ENCODE measurements at regions not wholly inside any gene's neighbourhood (a gene's known extent, or its start where the extent isn't known, plus 50 kb on each side); places are given as distances from the start of the nearest gene placed in this dataset.

DNA sequence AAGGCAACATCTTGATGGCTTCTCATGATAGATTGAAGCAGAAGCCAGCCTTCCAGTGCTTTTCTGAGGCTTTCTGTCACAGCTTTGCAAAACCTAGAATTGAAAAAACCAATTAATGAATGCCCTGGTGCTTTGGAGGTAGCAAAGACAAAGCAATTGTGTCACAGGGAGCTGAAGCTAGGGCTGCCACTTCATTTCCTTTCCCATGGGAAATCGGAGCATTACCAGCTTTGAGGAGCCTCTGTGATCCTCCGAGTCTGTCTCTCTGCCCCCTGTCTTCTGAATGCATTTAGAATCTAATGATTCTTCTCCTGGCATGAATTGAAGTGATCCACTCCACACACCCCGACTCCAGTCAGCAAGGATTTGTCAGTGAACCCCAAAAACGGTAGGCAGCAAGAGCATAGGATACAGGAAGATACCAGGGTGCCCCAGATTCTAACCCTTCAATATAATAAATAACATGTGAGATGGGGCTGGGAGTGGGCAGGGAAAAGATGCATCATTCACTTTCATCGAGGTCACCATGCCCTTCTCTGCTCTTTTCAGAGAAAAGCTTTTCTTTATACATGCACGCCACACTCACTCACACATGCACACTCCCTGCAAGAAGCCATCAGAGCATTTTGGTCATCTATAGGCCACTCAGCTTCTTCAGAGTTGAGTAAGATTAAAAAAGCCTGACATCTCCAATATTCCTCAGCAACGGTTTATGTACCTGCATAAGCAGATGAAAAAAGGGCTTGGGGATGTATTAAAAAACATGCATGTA lies 247.7 kb upstream of the ZNF462 start:
- TF ChIP-seq, protein P1, sequence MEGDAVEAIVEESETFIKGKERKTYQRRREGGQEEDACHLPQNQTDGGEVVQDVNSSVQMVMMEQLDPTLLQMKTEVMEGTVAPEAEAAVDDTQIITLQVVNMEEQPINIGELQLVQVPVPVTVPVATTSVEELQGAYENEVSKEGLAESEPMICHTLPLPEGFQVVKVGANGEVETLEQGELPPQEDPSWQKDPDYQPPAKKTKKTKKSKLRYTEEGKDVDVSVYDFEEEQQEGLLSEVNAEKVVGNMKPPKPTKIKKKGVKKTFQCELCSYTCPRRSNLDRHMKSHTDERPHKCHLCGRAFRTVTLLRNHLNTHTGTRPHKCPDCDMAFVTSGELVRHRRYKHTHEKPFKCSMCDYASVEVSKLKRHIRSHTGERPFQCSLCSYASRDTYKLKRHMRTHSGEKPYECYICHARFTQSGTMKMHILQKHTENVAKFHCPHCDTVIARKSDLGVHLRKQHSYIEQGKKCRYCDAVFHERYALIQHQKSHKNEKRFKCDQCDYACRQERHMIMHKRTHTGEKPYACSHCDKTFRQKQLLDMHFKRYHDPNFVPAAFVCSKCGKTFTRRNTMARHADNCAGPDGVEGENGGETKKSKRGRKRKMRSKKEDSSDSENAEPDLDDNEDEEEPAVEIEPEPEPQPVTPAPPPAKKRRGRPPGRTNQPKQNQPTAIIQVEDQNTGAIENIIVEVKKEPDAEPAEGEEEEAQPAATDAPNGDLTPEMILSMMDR (conservative IDR thresholded peaks at IDR 0.05; ENCODE audit: low read depth, low read length), result no peak
- DNase-seq (ENCODE audit: low read depth), result no peak

DNA sequence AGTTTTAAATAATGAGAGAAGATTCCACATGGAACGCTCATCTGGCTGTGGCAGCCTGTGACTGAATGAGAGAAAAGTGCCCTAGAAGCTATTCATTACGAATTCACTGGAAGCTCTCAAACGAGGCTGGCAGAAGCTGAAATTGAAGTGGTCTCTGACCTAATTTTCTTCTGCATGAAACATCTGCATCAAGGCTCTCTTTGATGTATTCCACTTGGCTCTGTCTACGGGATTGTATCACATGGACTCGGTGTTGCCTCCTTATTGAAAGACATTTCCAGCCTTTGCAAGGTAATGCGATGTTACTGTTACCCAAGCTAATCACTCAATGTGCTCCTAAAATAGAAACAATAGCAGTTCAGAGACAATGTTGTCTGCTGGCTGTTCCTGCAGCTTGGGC lies 246.9 kb upstream of the ZNF462 start:
- no peak for DNase-seq (ENCODE audit: low read depth)
- no peak overlapping the region for H3K4me3 ChIP-seq (ENCODE audit: low read length)
- TF ChIP-seq, protein P1 (conservative IDR thresholded peaks at IDR 0.05; ENCODE audit: low read depth, low read length), result no peak

More for the DNA sequence above, 247.7 kb upstream of the ZNF462 start:
- H3K4me3 ChIP-seq (ENCODE audit: low read length), result no peak overlapping the region

- no peak for DNase-seq (ENCODE audit: low read depth)
- TF ChIP-seq, protein P1 (conservative IDR thresholded peaks at IDR 0.05; ENCODE audit: low read depth, low read length), result no peak
- H3K4me3 ChIP-seq (ENCODE audit: low read length), result no peak overlapping the region
Observed at GRCh38 chr9:106616851-106617345, 246.1 kb upstream of the ZNF462 start.

DNA sequence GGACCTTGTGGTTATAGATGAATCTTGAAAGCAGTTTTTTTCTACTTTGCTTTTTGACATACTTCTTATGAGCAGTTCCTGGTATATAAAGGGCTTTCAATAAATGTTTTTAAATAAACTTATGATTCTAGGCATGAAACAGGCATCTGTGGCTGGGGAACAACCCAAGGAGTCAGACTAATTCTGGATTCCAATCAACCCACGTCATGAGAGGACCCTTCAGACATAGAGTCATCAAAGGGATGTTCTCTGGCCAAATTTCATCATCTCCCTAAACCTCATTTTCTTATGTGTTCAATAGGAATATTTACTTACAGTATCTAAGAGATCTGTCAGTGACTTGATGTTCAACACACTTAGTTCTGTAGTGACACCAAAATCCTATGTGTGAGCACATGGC lies 243.8 kb upstream of the ZNF462 start:
- TF ChIP-seq, protein P1 (conservative IDR thresholded peaks at IDR 0.05; ENCODE audit: low read depth, low read length), result no peak
- no peak for DNase-seq (ENCODE audit: low read depth)
- no peak overlapping the region for H3K4me3 ChIP-seq (ENCODE audit: low read length)

- no peak overlapping the region for H3K4me3 ChIP-seq (ENCODE audit: low read length)
- no peak for DNase-seq (ENCODE audit: low read depth)
- TF ChIP-seq, protein P1 (conservative IDR thresholded peaks at IDR 0.05; ENCODE audit: low read depth, low read length), result no peak
Observed at GRCh38 chr9:106620081-106620480, 242.9 kb upstream of the ZNF462 start.

- H3K4me3 ChIP-seq (ENCODE audit: low read length), result no peak overlapping the region
- TF ChIP-seq, protein P1 (conservative IDR thresholded peaks at IDR 0.05; ENCODE audit: low read depth, low read length), result no peak
- no peak for DNase-seq (ENCODE audit: low read depth)
Observed at GRCh38 chr9:106620866-106621265, 242.1 kb upstream of the ZNF462 start.
